Kidney (tissue), 13 donors: ENCODE measurements at regions not wholly inside any gene's neighbourhood (a gene's known extent, or its start where the extent isn't known, plus 50 kb on each side); places are given as distances from the start of the nearest gene placed in this dataset.
A peak's percentile ranks its signal among the peaks of the same experiment; 100 is the strongest.

Source experiments
- DNase-seq, 5 donors: peaks; one replicate each; pipeline ENCODE4 v3.0.0-alpha.2; 2013 to 2020
- FAIRE-seq: peaks from 2 replicates; lab custom pipeline; 2012; peaks lifted over from hg19 to GRCh38; lab: Jason Lieb, UNC
- H3K27ac ChIP-seq, 2 donors: one replicate each; pipeline ENCODE4 v1.7.0; 2013; ENCODE audit warnings: low read depth in 2 of 2, low read length in 2 of 2, inconsistent platforms in 1 of 2
- H3K27me3 ChIP-seq: one replicate; pipeline ENCODE4 v1.7.1; 2013; ENCODE audit warnings: low read length, inconsistent platforms; ENCODE audit not compliant: control insufficient read depth, insufficient read depth
- H3K36me3 ChIP-seq, 3 donors: one replicate each; pipeline versions ENCODE4 v1.7.0 to v1.7.1; 2013; ENCODE audit warnings: low read length in 3 of 3, control low read depth in 1 of 3, inconsistent platforms in 1 of 3; ENCODE audit not compliant: insufficient read depth in 3 of 3, control insufficient read depth in 2 of 3
- H3K4me1 ChIP-seq, 3 donors: one replicate each; pipeline versions ENCODE4 v1.7.0 to v1.7.1; 2013; ENCODE audit warnings: low read length in 3 of 3, inconsistent platforms in 1 of 3, low read depth in 1 of 3; ENCODE audit not compliant: control insufficient read depth in 2 of 3, insufficient read depth in 2 of 3
- H3K4me3 ChIP-seq, 3 donors: one replicate each; pipeline versions ENCODE4 v1.7.0 to v1.8.1; 2013; ENCODE audit warnings: low read length in 3 of 3, control low read depth in 1 of 3, inconsistent platforms in 1 of 3
- H3K9ac ChIP-seq, 3 donors: one replicate each; pipeline versions ENCODE4 v1.7.0 to v1.7.1; 2013; ENCODE audit warnings: low read length in 3 of 3, control low read depth in 1 of 3, inconsistent platforms in 1 of 3
- H3K9me3 ChIP-seq, 3 donors: one replicate each; pipeline versions ENCODE4 v1.7.0 to v1.7.1; 2013; ENCODE audit warnings: low read length in 3 of 3, control low read depth in 1 of 3, inconsistent platforms in 1 of 3; ENCODE audit not compliant: control insufficient read depth in 2 of 3, insufficient read depth in 1 of 3
- intact Hi-C: fragments of 100-400 bp; cut with DNase I; formaldehyde crosslinking; loops from one replicate; pipeline ENCODE4 v1.11.1; 2022
- TF ChIP-seq, protein P1 (sequence below): IDR thresholded peaks from 3 replicates; pipeline ENCODE4 v1.5.1; 2012; ENCODE audit warnings: mild to moderate bottlenecking, moderate library complexity, borderline replicate concordance; ENCODE audit not compliant: insufficient read depth; ENCODE audit errors: extremely low read depth
- donor health status: control.
- donor health status: control.
- donor health status: control.
- donor health status: control.
- donor health status: control.
- donor health status: DM: yes; HTN: yes; CAD: no.
- donor health status: Normal renal cell carcinoma (clear cell type).

- intact Hi-C loops: no loop called here
- no peak overlapping the region for H3K4me3 ChIP-seq
- no peaks in the 10 kb centered on the region for H3K9me3 ChIP-seq
- no peaks in the 10 kb centered on the region for H3K4me1 ChIP-seq
- TF ChIP-seq, protein P1, sequence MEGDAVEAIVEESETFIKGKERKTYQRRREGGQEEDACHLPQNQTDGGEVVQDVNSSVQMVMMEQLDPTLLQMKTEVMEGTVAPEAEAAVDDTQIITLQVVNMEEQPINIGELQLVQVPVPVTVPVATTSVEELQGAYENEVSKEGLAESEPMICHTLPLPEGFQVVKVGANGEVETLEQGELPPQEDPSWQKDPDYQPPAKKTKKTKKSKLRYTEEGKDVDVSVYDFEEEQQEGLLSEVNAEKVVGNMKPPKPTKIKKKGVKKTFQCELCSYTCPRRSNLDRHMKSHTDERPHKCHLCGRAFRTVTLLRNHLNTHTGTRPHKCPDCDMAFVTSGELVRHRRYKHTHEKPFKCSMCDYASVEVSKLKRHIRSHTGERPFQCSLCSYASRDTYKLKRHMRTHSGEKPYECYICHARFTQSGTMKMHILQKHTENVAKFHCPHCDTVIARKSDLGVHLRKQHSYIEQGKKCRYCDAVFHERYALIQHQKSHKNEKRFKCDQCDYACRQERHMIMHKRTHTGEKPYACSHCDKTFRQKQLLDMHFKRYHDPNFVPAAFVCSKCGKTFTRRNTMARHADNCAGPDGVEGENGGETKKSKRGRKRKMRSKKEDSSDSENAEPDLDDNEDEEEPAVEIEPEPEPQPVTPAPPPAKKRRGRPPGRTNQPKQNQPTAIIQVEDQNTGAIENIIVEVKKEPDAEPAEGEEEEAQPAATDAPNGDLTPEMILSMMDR: no peak
- no peak for FAIRE-seq
- H3K27ac ChIP-seq: no peak overlapping the region
- no peaks in the 10 kb centered on the region for H3K36me3 ChIP-seq
- no peak overlapping the region for H3K9ac ChIP-seq
- no peaks in the 10 kb centered on the region for H3K27me3 ChIP-seq
- no peak for DNase-seq
Observed at GRCh38 chr17:15133143-15133542, 132.0 kb downstream of the PMP22 start.

DNA sequence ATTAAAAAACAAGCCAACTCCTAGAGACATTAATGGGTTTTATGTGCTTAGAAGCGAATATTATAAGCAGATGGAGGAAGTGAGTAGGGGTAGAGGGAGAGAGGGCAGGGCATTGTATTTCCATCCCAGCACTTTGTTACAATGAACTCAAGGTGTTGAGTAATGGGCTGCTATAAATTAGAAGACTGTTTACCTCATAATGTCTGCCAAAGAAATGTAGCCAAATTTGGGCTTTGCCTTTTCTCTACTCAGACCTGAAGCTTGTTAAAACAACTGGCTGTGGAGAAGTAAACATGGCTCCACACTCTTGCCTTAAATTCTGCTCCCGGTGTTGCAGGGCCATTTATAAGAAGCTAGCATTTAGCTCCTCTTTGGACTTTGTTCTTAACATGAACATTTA lies 134.7 kb downstream of the PMP22 start:
- Histone ChIP-seq H3K9ac (no peak overlapping the region), H3K4me3 (no peak overlapping the region), H3K9me3 (no peaks in the 10 kb centered on the region), H3K27me3 (no peaks in the 10 kb centered on the region), H3K36me3 (no peaks in the 10 kb centered on the region), H3K27ac (no peak overlapping the region), H3K4me1 (no peaks in the 10 kb centered on the region)
- intact Hi-C loops: no loop called here
- FAIRE-seq (no peak), DNase-seq (peak in 3 of 5 donors; percentile 18 to 74 (median 73))
- TF ChIP-seq, protein P1: no peak

DNA sequence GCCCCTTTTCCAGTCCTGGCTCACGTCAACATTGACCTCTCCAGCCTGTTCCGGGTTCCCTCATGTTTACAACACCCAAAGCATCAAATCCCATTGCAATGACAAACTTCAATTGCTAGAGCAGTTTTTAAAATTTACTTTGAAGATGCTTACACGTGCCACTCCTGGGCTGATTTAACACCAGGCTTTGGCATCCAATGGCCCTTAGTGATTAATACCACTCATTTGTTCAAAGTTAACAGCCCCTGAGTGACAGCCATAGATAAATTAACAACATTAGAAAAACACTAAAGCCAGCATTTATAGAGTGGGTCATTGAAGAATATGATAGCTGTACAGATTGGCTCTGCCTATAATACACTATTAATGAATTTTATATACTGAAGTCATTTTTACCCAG lies 135.1 kb downstream of the PMP22 start:
- H3K27me3 ChIP-seq: no peaks in the 10 kb centered on the region
- H3K4me1 ChIP-seq: no peaks in the 10 kb centered on the region
- no peaks in the 10 kb centered on the region for H3K36me3 ChIP-seq
- TF ChIP-seq, protein P1: no peak
- no peaks in the 10 kb centered on the region for H3K9me3 ChIP-seq
- H3K27ac ChIP-seq: no peak overlapping the region
- peak in 2 of 5 donors; percentile 29 to 51 for DNase-seq
- H3K9ac ChIP-seq: no peak overlapping the region
- intact Hi-C loops: no loop called here
- H3K4me3 ChIP-seq: no peak overlapping the region
- FAIRE-seq: no peak

DNA sequence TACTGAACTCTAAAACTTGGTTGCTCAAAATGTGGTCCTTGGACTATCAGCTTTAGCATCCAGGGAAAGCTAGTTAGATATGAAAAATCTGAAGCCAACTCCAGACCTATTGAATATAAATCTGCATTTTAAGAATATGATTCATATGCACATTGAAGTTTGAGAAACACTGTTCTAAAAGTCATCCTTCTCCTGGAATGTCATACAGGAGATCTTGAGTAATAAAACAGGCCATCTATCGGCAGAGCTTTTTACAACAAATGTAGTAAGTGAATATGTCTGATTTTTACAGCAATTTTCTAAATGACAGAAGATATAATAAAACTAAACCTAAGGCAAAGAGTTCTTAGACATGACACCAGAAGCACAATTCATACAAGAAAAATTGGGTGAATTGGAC lies 140.4 kb downstream of the PMP22 start:
- Histone ChIP-seq H3K4me1 (no peaks in the 10 kb centered on the region), H3K27ac (no peak overlapping the region), H3K9me3 (no peaks in the 10 kb centered on the region), H3K4me3 (no peak overlapping the region), H3K36me3 (no peaks in the 10 kb centered on the region), H3K27me3 (no peaks in the 10 kb centered on the region), H3K9ac (no peak overlapping the region)
- FAIRE-seq (no peak), DNase-seq (no peak)
- TF ChIP-seq, protein P1: no peak
- intact Hi-C loops: no loop called here
